ENCODE measurements at regions not wholly inside any gene's neighbourhood (a gene's known extent, or its start where the extent isn't known, plus 50 kb on each side); places are given as distances from the start of the nearest gene placed in this dataset.
A peak's percentile ranks its signal among the peaks of the same experiment; 100 is the strongest.

GRCh38 chr4:138891631-138892031 is 124.0 kb upstream of the NOCT start:
- TF ChIP-seq, protein P1, sequence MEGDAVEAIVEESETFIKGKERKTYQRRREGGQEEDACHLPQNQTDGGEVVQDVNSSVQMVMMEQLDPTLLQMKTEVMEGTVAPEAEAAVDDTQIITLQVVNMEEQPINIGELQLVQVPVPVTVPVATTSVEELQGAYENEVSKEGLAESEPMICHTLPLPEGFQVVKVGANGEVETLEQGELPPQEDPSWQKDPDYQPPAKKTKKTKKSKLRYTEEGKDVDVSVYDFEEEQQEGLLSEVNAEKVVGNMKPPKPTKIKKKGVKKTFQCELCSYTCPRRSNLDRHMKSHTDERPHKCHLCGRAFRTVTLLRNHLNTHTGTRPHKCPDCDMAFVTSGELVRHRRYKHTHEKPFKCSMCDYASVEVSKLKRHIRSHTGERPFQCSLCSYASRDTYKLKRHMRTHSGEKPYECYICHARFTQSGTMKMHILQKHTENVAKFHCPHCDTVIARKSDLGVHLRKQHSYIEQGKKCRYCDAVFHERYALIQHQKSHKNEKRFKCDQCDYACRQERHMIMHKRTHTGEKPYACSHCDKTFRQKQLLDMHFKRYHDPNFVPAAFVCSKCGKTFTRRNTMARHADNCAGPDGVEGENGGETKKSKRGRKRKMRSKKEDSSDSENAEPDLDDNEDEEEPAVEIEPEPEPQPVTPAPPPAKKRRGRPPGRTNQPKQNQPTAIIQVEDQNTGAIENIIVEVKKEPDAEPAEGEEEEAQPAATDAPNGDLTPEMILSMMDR (IDR thresholded peaks at IDR 0.05): no peak
- Histone ChIP-seq H3K9me3 (no peaks in the 10 kb centered on the region), H3K4me3 (no peak overlapping the region), H3K27ac (peak overlapping the region in 1 of 2 donors; percentile 5), H3K4me1 (no peaks in the 10 kb centered on the region), H3K27me3 (no peaks in the 10 kb centered on the region), H3K36me3 (no peaks in the 10 kb centered on the region)
- DNase-seq (no peak), ATAC-seq (no peak)
- intact Hi-C loops (cut with DNase I): no loop called here

GRCh38 chr4:138890891-138891570 is 124.5 kb upstream of the NOCT start:
- TF ChIP-seq, protein P1 (IDR thresholded peaks at IDR 0.05): no peak
- H3K36me3 ChIP-seq: no peaks in the 10 kb centered on the region
- intact Hi-C loops (cut with DNase I): no loop called here
- peak overlapping the region in 1 of 2 donors; percentile 5 for H3K27ac ChIP-seq
- ATAC-seq (no peak), DNase-seq (no peak)
- H3K4me1 ChIP-seq: no peaks in the 10 kb centered on the region
- no peak overlapping the region for H3K4me3 ChIP-seq
- no peaks in the 10 kb centered on the region for H3K27me3 ChIP-seq
- H3K9me3 ChIP-seq: no peaks in the 10 kb centered on the region

DNA sequence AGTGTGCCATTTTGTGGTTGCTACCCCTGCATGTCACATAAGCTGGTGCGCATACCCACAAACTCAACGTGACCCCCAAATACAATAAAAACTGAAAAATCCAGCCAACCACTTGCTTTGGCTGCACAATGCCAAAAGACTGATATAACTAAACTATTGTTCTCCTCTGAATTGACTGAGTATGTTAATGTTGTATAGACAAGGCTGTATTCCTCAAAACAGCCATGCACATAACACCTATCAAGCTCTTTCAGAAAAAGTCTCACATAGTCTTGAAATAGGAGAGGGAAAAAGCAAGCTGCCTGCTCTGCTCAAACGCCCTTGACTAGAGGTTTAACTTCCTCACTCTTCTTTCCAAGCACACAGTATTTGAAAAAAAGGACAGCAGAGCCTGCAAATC is 126.4 kb upstream of the NOCT start:
- no peak for DNase-seq
- TF ChIP-seq, protein P1 (IDR thresholded peaks at IDR 0.05): no peak

GRCh38 chr4:138887741-138888140 is 127.8 kb upstream of the NOCT start:
- H3K4me1 ChIP-seq: no peaks in the 10 kb centered on the region
- intact Hi-C loops (cut with DNase I): no loop called here
- no peaks in the 10 kb centered on the region for H3K9me3 ChIP-seq
- H3K27ac ChIP-seq: no peak overlapping the region
- no peak overlapping the region for H3K4me3 ChIP-seq
- ATAC-seq (no peak), DNase-seq (no peak)
- TF ChIP-seq, protein P1 (IDR thresholded peaks at IDR 0.05): no peak
- H3K27me3 ChIP-seq: no peaks in the 10 kb centered on the region
- no peaks in the 10 kb centered on the region for H3K36me3 ChIP-seq

More for the DNA sequence above, 126.4 kb upstream of the NOCT start:
- H3K27me3 ChIP-seq: no peaks in the 10 kb centered on the region
- no peak overlapping the region for H3K4me3 ChIP-seq
- no peaks in the 10 kb centered on the region for H3K4me1 ChIP-seq
- H3K9me3 ChIP-seq: no peaks in the 10 kb centered on the region
- no peaks in the 10 kb centered on the region for H3K36me3 ChIP-seq
- no peak for ATAC-seq
- H3K27ac ChIP-seq: no peak overlapping the region
- intact Hi-C loops (cut with DNase I): no loop called here

GRCh38 chr4:138887341-138887740 is 128.2 kb upstream of the NOCT start:
- intact Hi-C loops (cut with DNase I): no loop called here
- DNase-seq (no peak), ATAC-seq (no peak)
- Histone ChIP-seq H3K36me3 (no peaks in the 10 kb centered on the region), H3K9me3 (no peaks in the 10 kb centered on the region), H3K4me1 (no peaks in the 10 kb centered on the region), H3K27me3 (no peaks in the 10 kb centered on the region), H3K27ac (no peak overlapping the region), H3K4me3 (no peak overlapping the region)
- TF ChIP-seq, protein P1 (IDR thresholded peaks at IDR 0.05): no peak

Data from left lung (tissue), 4 donors.